OCI-LY7 (cell line): ENCODE measurements at regions not wholly inside any gene's neighbourhood (a gene's known extent, or its start where the extent isn't known, plus 50 kb on each side); places are given as distances from the start of the nearest gene placed in this dataset.

ENCODE experiments used
- BruUV-seq: library from RNA; stranded (reverse); fragments of 400-500 nt; replicated peaks from 2 replicates; lab custom pipeline; 2021; lab: Mats Ljungman, UMichigan
- CTCF ChIA-PET: fragments of 300-600 bp; sonication (Branson Sonifier 250); formaldehyde crosslinking; loops from one replicate; lab custom pipeline; 2022; ENCODE audit warnings: antibody characterized with exemption; ENCODE audit not compliant: unreplicated experiment; lab: Charles Lee
- POLR2A ChIA-PET: fragments of 300-600 bp; sonication (Branson Sonifier 250); formaldehyde crosslinking; loops from one replicate; lab custom pipeline; 2022; ENCODE audit warnings: antibody characterized with exemption; lab: Charles Lee
- DNase-seq: peaks from one replicate; pipeline ENCODE4 v3.0.0-alpha.2; 2015; ENCODE audit warnings: low spot score
- H2AFZ ChIP-seq: fragments of 200-600 bp; sonication (generic), shearing (Covaris generic); 2 replicates; pipeline ENCODE4 v1.6.1; 2014; ENCODE audit warnings: mild to moderate bottlenecking, antibody characterized with exemption, low read length, moderate library complexity
- H3K27ac ChIP-seq: fragments of 200-600 bp; sonication (generic); 2 replicates; pipeline ENCODE4 v1.5.1; 2014; ENCODE audit warnings: mixed run types, low read depth, mild to moderate bottlenecking, moderate library complexity, low read length, inconsistent platforms; ENCODE audit not compliant: poor library complexity, severe bottlenecking
- H3K36me3 ChIP-seq: fragments of 200-600 bp; sonication (generic); 2 replicates; pipeline ENCODE4 v1.6.1; 2014; ENCODE audit warnings: mild to moderate bottlenecking, antibody characterized with exemption, low read length, moderate library complexity, mixed read lengths; ENCODE audit not compliant: insufficient read depth
- H3K4me1 ChIP-seq: fragments of 200-600 bp; sonication (generic); 2 replicates; pipeline ENCODE4 v1.5.1; 2014; ENCODE audit warnings: mild to moderate bottlenecking, low read length; ENCODE audit not compliant: insufficient read depth, poor library complexity, severe bottlenecking
- H3K4me2 ChIP-seq: fragments of 200-600 bp; sonication (generic); 2 replicates; pipeline ENCODE4 v1.6.1; 2014; ENCODE audit warnings: mild to moderate bottlenecking, low read length
- H3K4me3 ChIP-seq: fragments of 200-600 bp; sonication (generic); 2 replicates; pipeline ENCODE4 v1.5.1; 2014; ENCODE audit warnings: mild to moderate bottlenecking, low read depth, low read length; ENCODE audit not compliant: poor library complexity, severe bottlenecking
- H3K79me2 ChIP-seq: fragments of 200-600 bp; sonication (generic); 2 replicates; pipeline ENCODE4 v1.6.1; 2016; ENCODE audit warnings: low read depth, mild to moderate bottlenecking, low read length, moderate library complexity, mixed read lengths; ENCODE audit not compliant: insufficient read depth
- H3K9me2 ChIP-seq: fragments of 200-600 bp; sonication (generic); 2 replicates; pipeline ENCODE4 v1.6.1; 2016; ENCODE audit warnings: mild to moderate bottlenecking, low read length, mixed read lengths; ENCODE audit not compliant: insufficient read depth
- H3K9me3 ChIP-seq: fragments of 200-600 bp; sonication (generic); 2 replicates; pipeline ENCODE4 v1.6.1; 2014; ENCODE audit warnings: mild to moderate bottlenecking, mixed run types, low read length, mixed read lengths
- H4K20me1 ChIP-seq: fragments of 200-600 bp; sonication (generic); 2 replicates; pipeline ENCODE4 v1.6.1; 2014; ENCODE audit warnings: mild to moderate bottlenecking, antibody characterized with exemption, low read length, moderate library complexity, mixed read lengths; ENCODE audit not compliant: insufficient read depth
- EZH2phosphoT487 ChIP-seq: fragments of 200-600 bp; sonication (generic); IDR thresholded peaks from 2 replicates; pipeline ENCODE4 v1.6.1; 2018; ENCODE audit warnings: low read depth, borderline replicate concordance, mild to moderate bottlenecking, mixed run types, antibody characterized with exemption, low read length, moderate library complexity, mixed read lengths
- intact Hi-C: fragments of 100-400 bp; cut with micrococcal nuclease; formaldehyde crosslinking; loops from one replicate; pipeline ENCODE4 v1.10.0; 2022; ENCODE audit not compliant: unreplicated experiment
- TF ChIP-seq, protein P1 (sequence below): fragments of 200-600 bp; sonication (generic); conservative IDR thresholded peaks from 2 replicates; pipeline ENCODE4 v1.5.1; 2014; ENCODE audit warnings: mild to moderate bottlenecking, antibody characterized with exemption, low read length, moderate library complexity, mixed read lengths

- BruUV-seq: no TSS peak
These were observed 61.4 kb upstream of the RTN4 start for GRCh38 chr2:55111570-55112228.

GRCh38 chr2:55111230-55111569 lies 60.9 kb upstream of the RTN4 start:
- H3K4me2 ChIP-seq: no peak overlapping the region
- no peak for DNase-seq
- H4K20me1 ChIP-seq: no peaks in the 10 kb centered on the region
- H3K27ac ChIP-seq: no peak overlapping the region
- ChIA-PET CTCF (no interaction called here), POLR2A (interaction anchor here (0.7 kb wide), 1 partner anchor 45 kb away, joined by 3 read pairs; no protein-coding TSS in a partner anchor)
- no peaks in the 10 kb centered on the region for H3K9me2 ChIP-seq
- no peaks in the 10 kb centered on the region for H3K79me2 ChIP-seq
- no peaks in the 10 kb centered on the region for H3K36me3 ChIP-seq
- no peaks in the 10 kb centered on the region for H3K9me3 ChIP-seq
- intact Hi-C loops: no loop called here
- TF ChIP-seq, protein P1, sequence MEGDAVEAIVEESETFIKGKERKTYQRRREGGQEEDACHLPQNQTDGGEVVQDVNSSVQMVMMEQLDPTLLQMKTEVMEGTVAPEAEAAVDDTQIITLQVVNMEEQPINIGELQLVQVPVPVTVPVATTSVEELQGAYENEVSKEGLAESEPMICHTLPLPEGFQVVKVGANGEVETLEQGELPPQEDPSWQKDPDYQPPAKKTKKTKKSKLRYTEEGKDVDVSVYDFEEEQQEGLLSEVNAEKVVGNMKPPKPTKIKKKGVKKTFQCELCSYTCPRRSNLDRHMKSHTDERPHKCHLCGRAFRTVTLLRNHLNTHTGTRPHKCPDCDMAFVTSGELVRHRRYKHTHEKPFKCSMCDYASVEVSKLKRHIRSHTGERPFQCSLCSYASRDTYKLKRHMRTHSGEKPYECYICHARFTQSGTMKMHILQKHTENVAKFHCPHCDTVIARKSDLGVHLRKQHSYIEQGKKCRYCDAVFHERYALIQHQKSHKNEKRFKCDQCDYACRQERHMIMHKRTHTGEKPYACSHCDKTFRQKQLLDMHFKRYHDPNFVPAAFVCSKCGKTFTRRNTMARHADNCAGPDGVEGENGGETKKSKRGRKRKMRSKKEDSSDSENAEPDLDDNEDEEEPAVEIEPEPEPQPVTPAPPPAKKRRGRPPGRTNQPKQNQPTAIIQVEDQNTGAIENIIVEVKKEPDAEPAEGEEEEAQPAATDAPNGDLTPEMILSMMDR: no peak
- TF ChIP-seq EZH2phosphoT487: no peak
- no peak overlapping the region for H2AFZ ChIP-seq
- H3K4me3 ChIP-seq: no peak overlapping the region
- peaks cover 10% of the 10 kb centered on the region for H3K4me1 ChIP-seq
- no TSS peak for BruUV-seq

More at GRCh38 chr2:55111570-55112228, 61.4 kb upstream of the RTN4 start:
- Histone ChIP-seq H2AFZ (no peak overlapping the region; the same call in 1 of the 2 replicates), H3K36me3 (no peaks in the 10 kb centered on the region), H4K20me1 (no peaks in the 10 kb centered on the region), H3K27ac (no peak overlapping the region), H3K79me2 (no peaks in the 10 kb centered on the region), H3K4me1 (peaks cover 10% of the 10 kb centered on the region), H3K9me3 (no peaks in the 10 kb centered on the region), H3K9me2 (no peaks in the 10 kb centered on the region), H3K4me2 (no peak overlapping the region), H3K4me3 (no peak overlapping the region)
- DNase-seq: no peak
- TF ChIP-seq EZH2phosphoT487: no peak
- TF ChIP-seq, protein P1: no peak
- intact Hi-C loops: no loop called here
- ChIA-PET CTCF (no interaction called here), POLR2A (interaction anchor here (0.5 to 1.8 kb wide), 3 partner anchors 11 to 45 kb away, joined by 3 to 6 read pairs (median 4); no protein-coding TSS in a partner anchor)
